HCT116 (cell line): ENCODE measurements at regions not wholly inside any gene's neighbourhood (a gene's known extent, or its start where the extent isn't known, plus 50 kb on each side); places are given as distances from the start of the nearest gene placed in this dataset.

Experiments
- ATAC-seq: fragments of 200-7000 bp; cut with Tn5 transposase; 2 replicates; pipeline ENCODE4 v1.9.1; 2020; ENCODE audit warnings: mild to moderate bottlenecking, moderate library complexity
- BruUV-seq: library from RNA; stranded (reverse); fragments of 400-500 nt; replicated peaks from 2 replicates; lab custom pipeline; 2021; lab: Mats Ljungman, UMichigan
- CTCF ChIA-PET: fragments of 300-600 bp; sonication (Branson Sonifier 250); formaldehyde crosslinking; loops from one replicate; lab custom pipeline; 2021; ENCODE audit warnings: antibody characterized with exemption; lab: Charles Lee
- POLR2A ChIA-PET: fragments of 300-600, 350-600 bp; sonication (Branson Sonifier 250); formaldehyde crosslinking; loops from one replicate; lab custom pipeline; 2021; ENCODE audit warnings: antibody characterized with exemption; lab: Charles Lee
- RAD21 ChIA-PET, 2 experiments: fragments of 300-600 bp; sonication (Branson Sonifier 250); formaldehyde crosslinking; loops; one replicate each; lab custom pipeline; 2023; ENCODE audit warnings: low total read pairs in 2 of 2; ENCODE audit not compliant: uncharacterized antibody in 2 of 2, unreplicated experiment in 2 of 2, low non-redundant PET in 1 of 2; lab: Charles Lee
- DNase-seq: peaks from one replicate; pipeline ENCODE4 v3.0.0-alpha.2; 2010; ENCODE audit warnings: low read depth, low spot score
- H2AFZ ChIP-seq: fragments of 200-600 bp; shearing (Covaris generic), sonication (generic); 2 replicates; pipeline ENCODE4 v1.6.1; 2017; ENCODE audit warnings: low read depth, mixed run types, mixed read lengths, antibody characterized with exemption, low read length; ENCODE audit not compliant: poor library complexity, severe bottlenecking
- H3K27ac ChIP-seq: 2 replicates; pipeline ENCODE4 v1.5.1; 2012; ENCODE audit warnings: low read depth, low read length
- H3K27me3 ChIP-seq: fragments of 200-600 bp; sonication (generic); 2 replicates; pipeline ENCODE4 v1.6.1; 2016; ENCODE audit warnings: mixed run types, low read length, mixed read lengths; ENCODE audit not compliant: insufficient read depth
- H3K36me3 ChIP-seq, 2 experiments: fragments of 200-500 bp in 1 of 2; fragments of 200-600 bp in 1 of 2; sonication (Bioruptor generic) in 1 of 2; sonication (generic) in 1 of 2; 2 replicates each; pipeline versions ENCODE4 v1.5.1 to v1.6.1; 2014 to 2016; ENCODE audit warnings: low read length in 2 of 2, inconsistent platforms in 1 of 2, mixed read lengths in 1 of 2, mixed run types in 1 of 2; ENCODE audit not compliant: insufficient read depth in 2 of 2, control insufficient read depth in 1 of 2
- H3K4me1 ChIP-seq, 2 experiments: fragments of 200-600 bp in 1 of 2; sonication (generic) in 1 of 2; 2 replicates each; pipeline versions ENCODE4 v1.5.1 to v1.6.1; 2012 to 2017; ENCODE audit warnings: low read length in 2 of 2, inconsistent platforms in 1 of 2, mild to moderate bottlenecking in 1 of 2, mixed read lengths in 1 of 2, mixed run types in 1 of 2, moderate library complexity in 1 of 2; ENCODE audit not compliant: insufficient read depth in 2 of 2, control insufficient read depth in 1 of 2
- H3K4me2 ChIP-seq: fragments of 200-600 bp; sonication (generic); 2 replicates; pipeline ENCODE4 v1.6.1; 2017; ENCODE audit warnings: mixed run types, low read length, mixed read lengths
- H3K4me3 ChIP-seq, 2 experiments: fragments of 200-600 bp in 1 of 2; sonication (generic) in 1 of 2; replicated peaks in 1 of 2; 2 replicates each; pipeline ENCODE4 v1.5.1; 2011 to 2016; ENCODE audit warnings: low read length in 2 of 2, control low read depth in 1 of 2, low read depth in 1 of 2, mild to moderate bottlenecking in 1 of 2, mixed read lengths in 1 of 2, mixed run types in 1 of 2
- H3K79me2 ChIP-seq: fragments of 200-600 bp; sonication (generic); 2 replicates; pipeline ENCODE4 v1.6.1; 2017; ENCODE audit warnings: mild to moderate bottlenecking, mixed run types, low read length, moderate library complexity, mixed read lengths; ENCODE audit not compliant: insufficient read depth
- H3K9ac ChIP-seq: fragments of 200-600 bp; sonication (generic); 2 replicates; pipeline ENCODE4 v1.6.1; 2016; ENCODE audit warnings: low read length, mixed read lengths
- H3K9me2 ChIP-seq: fragments of 200-600 bp; sonication (generic), shearing (Covaris generic); 2 replicates; pipeline ENCODE4 v1.6.1; 2017; ENCODE audit warnings: mixed run types, mild to moderate bottlenecking, moderate library complexity; ENCODE audit not compliant: insufficient read depth
- H3K9me3 ChIP-seq, 2 experiments: fragments of 200-500 bp in 1 of 2; fragments of 200-600 bp in 1 of 2; sonication (Bioruptor generic) in 1 of 2; sonication (generic) in 1 of 2; 2 replicates each; pipeline ENCODE4 v1.6.1; 2014 to 2017; ENCODE audit warnings: low read length in 2 of 2, mixed read lengths in 2 of 2, inconsistent platforms in 1 of 2, low read depth in 1 of 2, mild to moderate bottlenecking in 1 of 2, mixed run types in 1 of 2, moderate library complexity in 1 of 2; ENCODE audit not compliant: control insufficient read depth in 1 of 2, insufficient read depth in 1 of 2
- H4K20me1 ChIP-seq: fragments of 200-600 bp; sonication (generic), shearing (Covaris generic); 2 replicates; pipeline ENCODE4 v1.6.1; 2017; ENCODE audit warnings: mixed run types, mild to moderate bottlenecking, moderate library complexity; ENCODE audit not compliant: insufficient read depth
- CBX3 ChIP-seq: IDR thresholded peaks from 2 replicates; pipeline ENCODE4 v1.6.1; 2012; ENCODE audit warnings: low read depth
- CEBPB ChIP-seq: IDR thresholded peaks from 2 replicates; pipeline ENCODE4 v1.6.1; 2012; ENCODE audit warnings: low read depth
- ELF1 ChIP-seq: IDR thresholded peaks from 2 replicates; pipeline ENCODE4 v1.6.1; 2012; ENCODE audit warnings: low read depth, borderline replicate concordance
- EZH2 ChIP-seq: fragments of 200-600 bp; sonication (generic); IDR thresholded peaks from 2 replicates; pipeline ENCODE4 v1.6.1; 2017; ENCODE audit warnings: antibody characterized with exemption, mixed run types
- EZH2phosphoT487 ChIP-seq: fragments of 200-600 bp; IDR thresholded peaks from 2 replicates; pipeline ENCODE4 v1.6.1; 2018; ENCODE audit warnings: antibody characterized with exemption, borderline replicate concordance
- FOSL1 ChIP-seq: IDR thresholded peaks from 2 replicates; pipeline ENCODE4 v1.6.1; 2012; ENCODE audit warnings: low read depth
- JUND ChIP-seq: IDR thresholded peaks from 2 replicates; pipeline ENCODE4 v1.6.1; 2012
- POLR2A ChIP-seq: IDR thresholded peaks from 2 replicates; pipeline ENCODE4 v1.7.0; 2011; ENCODE audit warnings: borderline replicate concordance; ENCODE audit not compliant: insufficient read depth, insufficient read length; ENCODE audit errors: extremely low read depth
- RAD21 ChIP-seq: IDR thresholded peaks from 2 replicates; pipeline ENCODE4 v1.6.1; 2012; ENCODE audit warnings: low read depth, mild to moderate bottlenecking
- TCF7L2 ChIP-seq: IDR thresholded peaks from 2 replicates; pipeline ENCODE4 v1.7.0; 2011; ENCODE audit warnings: borderline replicate concordance, inconsistent platforms; ENCODE audit not compliant: insufficient read depth, insufficient read length; ENCODE audit errors: extremely low read depth
- YY1 ChIP-seq: IDR thresholded peaks from 2 replicates; pipeline ENCODE4 v1.6.1; 2011; ENCODE audit warnings: low read length, low read depth, moderate library complexity, mild to moderate bottlenecking; ENCODE audit not compliant: insufficient replicate concordance; ENCODE audit errors: extremely low read depth
- ZBTB33 ChIP-seq: IDR thresholded peaks from 2 replicates; pipeline ENCODE4 v1.6.1; 2011; ENCODE audit warnings: mild to moderate bottlenecking, low read length, moderate library complexity; ENCODE audit not compliant: insufficient replicate concordance; ENCODE audit errors: extremely low read depth
- ZFX ChIP-seq: fragments of 450-650 bp; IDR thresholded peaks from 2 replicates; pipeline ENCODE4 v1.6.1; 2017
- intact Hi-C: fragments of 100-400 bp; cut with micrococcal nuclease; formaldehyde crosslinking; loops from 2 replicates; pipeline ENCODE4 v1.10.0; 2022

- ATAC-seq (no peak), DNase-seq (no peak)
- no peak overlapping the region for H2AFZ ChIP-seq
- H4K20me1 ChIP-seq: no peaks in the 10 kb centered on the region
- POLR2A ChIA-PET: no interaction called here
- no peaks in the 10 kb centered on the region for H3K4me1 ChIP-seq
- H3K27ac ChIP-seq: no peak overlapping the region
- no peak overlapping the region for H3K9ac ChIP-seq
- H3K4me3 ChIP-seq: no peak overlapping the region
- H3K9me3 ChIP-seq: peaks cover 11 to 17% of the 10 kb centered on the region in 2 experiments; a peak in 2 of 4 replicates
- no peaks in the 10 kb centered on the region for H3K9me2 ChIP-seq
- no peaks in the 10 kb centered on the region for H3K36me3 ChIP-seq
- intact Hi-C loops: no loop called here
- H3K4me2 ChIP-seq: no peak overlapping the region
- RAD21 ChIA-PET: no interaction called here
- H3K79me2 ChIP-seq: no peaks in the 10 kb centered on the region
- no TSS peak for BruUV-seq
- TF ChIP-seq JUND: no peak
- no peak for TF ChIP-seq YY1
- TF ChIP-seq POLR2A: no peak
- CTCF ChIA-PET: no interaction called here
- H3K27me3 ChIP-seq: no peaks in the 10 kb centered on the region
These were observed 519.2 kb upstream of the PCDH15 start for GRCh38 chr10:55320187-55320700.

- peaks cover 8 to 19% of the 10 kb centered on the region in 2 experiments for H3K9me3 ChIP-seq
- H3K4me1 ChIP-seq: no peaks in the 10 kb centered on the region
- no peak for TF ChIP-seq TCF7L2
- no peak for TF ChIP-seq FOSL1
- TF ChIP-seq CBX3: no peak
- TF ChIP-seq ZFX: no peak
- no peak for TF ChIP-seq ELF1
- no peak for TF ChIP-seq RAD21
- TF ChIP-seq ZBTB33: no peak
- no peak for TF ChIP-seq JUND
- no peak for TF ChIP-seq EZH2
- TF ChIP-seq EZH2phosphoT487: no peak
- no peak for TF ChIP-seq CEBPB
- no peak overlapping the region for H3K4me2 ChIP-seq
- no TSS peak for BruUV-seq
- no peaks in the 10 kb centered on the region for H3K36me3 ChIP-seq
- ChIA-PET CTCF (no interaction called here), POLR2A (no interaction called here), RAD21 (no interaction called here)
- H3K27me3 ChIP-seq: no peaks in the 10 kb centered on the region
- no peak overlapping the region for H2AFZ ChIP-seq
- intact Hi-C loops: no loop called here
- no peaks in the 10 kb centered on the region for H4K20me1 ChIP-seq
- no peaks in the 10 kb centered on the region for H3K79me2 ChIP-seq
- H3K9ac ChIP-seq: no peak overlapping the region
- no peak overlapping the region for H3K4me3 ChIP-seq
- ATAC-seq (no peak), DNase-seq (no peak)
- no peaks in the 10 kb centered on the region for H3K9me2 ChIP-seq
- no peak overlapping the region for H3K27ac ChIP-seq
These were observed 511.0 kb upstream of the PCDH15 start for GRCh38 chr10:55311848-55312635.
